ENCODE measurements at regions not wholly inside any gene's neighbourhood (a gene's known extent, or its start where the extent isn't known, plus 50 kb on each side); places are given as distances from the start of the nearest gene placed in this dataset.

DNA sequence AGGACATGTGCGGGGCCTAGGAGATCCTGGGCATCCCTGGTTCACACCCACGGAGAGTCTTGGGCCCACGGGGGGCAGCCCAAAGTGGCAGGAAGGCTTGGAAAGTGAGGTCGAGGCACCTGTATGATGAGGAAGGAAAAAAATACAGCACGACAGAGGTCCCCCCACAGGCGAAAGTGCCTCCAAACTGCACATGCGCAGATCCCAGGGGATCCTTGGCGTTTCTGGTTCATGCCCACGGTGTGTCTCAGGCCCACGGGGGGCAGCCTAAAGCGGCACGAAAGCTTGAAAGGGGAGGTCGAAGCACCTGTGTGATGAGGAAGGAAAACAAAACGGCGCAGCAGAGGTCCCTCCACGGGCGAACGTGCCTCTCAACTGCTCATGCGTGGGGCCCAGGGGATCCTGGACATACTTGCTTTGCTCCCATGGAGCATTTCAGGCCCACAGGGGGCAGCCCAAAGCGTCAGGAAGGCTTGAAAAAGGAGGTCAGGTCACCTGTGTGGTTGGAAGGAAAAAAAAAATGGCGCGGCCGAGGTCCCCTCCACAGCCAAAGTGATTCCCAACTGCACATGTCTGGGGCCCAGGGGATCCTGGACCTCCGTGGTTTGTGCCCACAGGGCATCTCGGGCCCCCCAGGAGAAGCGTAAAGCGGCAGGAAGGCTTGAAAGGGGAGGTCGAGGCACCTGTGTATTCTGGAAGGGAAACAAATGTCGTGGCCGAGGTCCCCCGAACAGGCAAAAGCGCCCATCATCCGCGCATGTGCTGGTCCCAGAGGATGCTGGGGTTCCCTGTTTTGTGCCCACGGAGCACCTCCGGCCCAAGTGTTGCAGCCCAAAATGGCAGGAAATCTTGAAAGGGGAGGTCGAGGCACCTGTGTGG is 582.6 kb downstream of the ALG10 start:
- TF ChIP-seq, protein P1, sequence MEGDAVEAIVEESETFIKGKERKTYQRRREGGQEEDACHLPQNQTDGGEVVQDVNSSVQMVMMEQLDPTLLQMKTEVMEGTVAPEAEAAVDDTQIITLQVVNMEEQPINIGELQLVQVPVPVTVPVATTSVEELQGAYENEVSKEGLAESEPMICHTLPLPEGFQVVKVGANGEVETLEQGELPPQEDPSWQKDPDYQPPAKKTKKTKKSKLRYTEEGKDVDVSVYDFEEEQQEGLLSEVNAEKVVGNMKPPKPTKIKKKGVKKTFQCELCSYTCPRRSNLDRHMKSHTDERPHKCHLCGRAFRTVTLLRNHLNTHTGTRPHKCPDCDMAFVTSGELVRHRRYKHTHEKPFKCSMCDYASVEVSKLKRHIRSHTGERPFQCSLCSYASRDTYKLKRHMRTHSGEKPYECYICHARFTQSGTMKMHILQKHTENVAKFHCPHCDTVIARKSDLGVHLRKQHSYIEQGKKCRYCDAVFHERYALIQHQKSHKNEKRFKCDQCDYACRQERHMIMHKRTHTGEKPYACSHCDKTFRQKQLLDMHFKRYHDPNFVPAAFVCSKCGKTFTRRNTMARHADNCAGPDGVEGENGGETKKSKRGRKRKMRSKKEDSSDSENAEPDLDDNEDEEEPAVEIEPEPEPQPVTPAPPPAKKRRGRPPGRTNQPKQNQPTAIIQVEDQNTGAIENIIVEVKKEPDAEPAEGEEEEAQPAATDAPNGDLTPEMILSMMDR (IDR thresholded peaks at IDR 0.05; ENCODE audit: low read depth, low read length, poor library complexity, severe bottlenecking) = no peak
- TF ChIP-seq EZH2phosphoT487 (IDR thresholded peaks at IDR 0.05; ENCODE audit: borderline replicate concordance, low read length) = no peak

All from DOHH2 (cell line).